CD4-positive, alpha-beta T cell treated with Interleukin-6 at 100 ng/mL for 8 hours (primary cell): ENCODE measurements at regions not wholly inside any gene's neighbourhood (a gene's known extent, or its start where the extent isn't known, plus 50 kb on each side); places are given as distances from the start of the nearest gene placed in this dataset.

ENCODE experiments used
- DNase-seq: peaks from one replicate; pipeline ENCODE4 v3.0.0-alpha.2; 2020; ENCODE audit warnings: mixed read lengths, low spot score

GRCh38 chr7:136034132-136034531 lies 57.0 kb upstream of the MTPN start:
- no peak for DNase-seq

GRCh38 chr7:136033413-136034031 lies 56.4 kb upstream of the MTPN start:
- no peak for DNase-seq

GRCh38 chr7:136030867-136031318 lies 53.7 kb upstream of the MTPN start:
- DNase-seq: no peak

GRCh38 chr7:136030330-136030729 lies 53.2 kb upstream of the MTPN start:
- DNase-seq: no peak

GRCh38 chr7:136027160-136027559 lies 50.0 kb upstream of the MTPN start:
- DNase-seq: no peak
